PFSK-1 (cell line): ENCODE measurements at regions not wholly inside any gene's neighbourhood (a gene's known extent, or its start where the extent isn't known, plus 50 kb on each side); places are given as distances from the start of the nearest gene placed in this dataset.

Experiments used
- FOXP2 ChIP-seq: optimal IDR thresholded peaks from 2 replicates; pipeline ENCODE3; 2011; ENCODE audit warnings: borderline replicate concordance, control low read depth, inconsistent platforms; ENCODE audit not compliant: insufficient read depth; ENCODE audit errors: extremely low read length, extremely low read depth
- POLR2AphosphoS5 ChIP-seq: IDR thresholded peaks from 2 replicates; pipeline ENCODE4 v1.6.1; 2012; ENCODE audit warnings: low read depth, mild to moderate bottlenecking, control low read depth, low read length, moderate library complexity
- SIN3A ChIP-seq: IDR thresholded peaks from 2 replicates; pipeline ENCODE4 v1.6.1; 2012; ENCODE audit warnings: mild to moderate bottlenecking, low read length, moderate library complexity, borderline replicate concordance; ENCODE audit not compliant: insufficient read depth
- TAF1 ChIP-seq: IDR thresholded peaks from 2 replicates; pipeline ENCODE4 v1.6.1; 2012; ENCODE audit warnings: low read length, control low read depth, borderline replicate concordance; ENCODE audit not compliant: insufficient read depth
- TF ChIP-seq, protein P1 (sequence below), 2 experiments: IDR thresholded peaks; 2 replicates each; pipeline versions ENCODE4 v1.6.1 to v1.8.0; 2011 to 2012; ENCODE audit warnings: low read depth in 2 of 2, low read length in 2 of 2, control low read depth in 1 of 2, inconsistent platforms in 1 of 2, mild to moderate bottlenecking in 1 of 2, moderate library complexity in 1 of 2; ENCODE audit not compliant: insufficient read depth in 1 of 2

DNA sequence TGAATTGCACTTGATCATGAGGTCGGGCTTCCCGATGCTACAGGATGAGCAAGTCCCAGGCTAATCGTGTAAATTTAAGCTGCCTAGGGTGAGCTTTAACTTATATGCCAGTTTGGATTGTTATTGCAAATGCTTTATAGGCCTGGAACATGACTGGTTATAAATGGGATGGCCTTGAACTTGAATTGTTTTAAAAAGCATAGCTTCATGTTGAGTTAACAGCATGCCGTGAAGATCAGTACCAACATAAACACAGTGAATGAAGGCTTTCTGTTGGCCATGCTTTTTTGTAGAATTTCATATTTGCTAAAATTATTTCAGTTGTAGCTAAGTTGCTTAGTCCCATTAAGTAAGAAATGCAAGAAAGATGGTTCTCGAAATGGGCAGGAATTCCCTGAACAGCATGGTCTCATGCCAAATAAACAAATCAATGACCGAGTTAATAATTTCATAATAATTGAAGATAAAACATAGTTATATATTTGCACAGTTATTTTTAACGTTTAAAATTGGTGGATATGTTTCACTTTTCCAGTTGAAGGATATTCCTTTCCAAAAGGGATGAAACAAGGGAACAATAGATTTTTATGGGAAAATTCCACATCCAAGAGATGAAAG, 76.6 kb upstream of the ARID1B start:
- TF ChIP-seq POLR2AphosphoS5 (no peak), TAF1 (no peak), SIN3A (no peak), FOXP2 (no peak)
- TF ChIP-seq, protein P1, sequence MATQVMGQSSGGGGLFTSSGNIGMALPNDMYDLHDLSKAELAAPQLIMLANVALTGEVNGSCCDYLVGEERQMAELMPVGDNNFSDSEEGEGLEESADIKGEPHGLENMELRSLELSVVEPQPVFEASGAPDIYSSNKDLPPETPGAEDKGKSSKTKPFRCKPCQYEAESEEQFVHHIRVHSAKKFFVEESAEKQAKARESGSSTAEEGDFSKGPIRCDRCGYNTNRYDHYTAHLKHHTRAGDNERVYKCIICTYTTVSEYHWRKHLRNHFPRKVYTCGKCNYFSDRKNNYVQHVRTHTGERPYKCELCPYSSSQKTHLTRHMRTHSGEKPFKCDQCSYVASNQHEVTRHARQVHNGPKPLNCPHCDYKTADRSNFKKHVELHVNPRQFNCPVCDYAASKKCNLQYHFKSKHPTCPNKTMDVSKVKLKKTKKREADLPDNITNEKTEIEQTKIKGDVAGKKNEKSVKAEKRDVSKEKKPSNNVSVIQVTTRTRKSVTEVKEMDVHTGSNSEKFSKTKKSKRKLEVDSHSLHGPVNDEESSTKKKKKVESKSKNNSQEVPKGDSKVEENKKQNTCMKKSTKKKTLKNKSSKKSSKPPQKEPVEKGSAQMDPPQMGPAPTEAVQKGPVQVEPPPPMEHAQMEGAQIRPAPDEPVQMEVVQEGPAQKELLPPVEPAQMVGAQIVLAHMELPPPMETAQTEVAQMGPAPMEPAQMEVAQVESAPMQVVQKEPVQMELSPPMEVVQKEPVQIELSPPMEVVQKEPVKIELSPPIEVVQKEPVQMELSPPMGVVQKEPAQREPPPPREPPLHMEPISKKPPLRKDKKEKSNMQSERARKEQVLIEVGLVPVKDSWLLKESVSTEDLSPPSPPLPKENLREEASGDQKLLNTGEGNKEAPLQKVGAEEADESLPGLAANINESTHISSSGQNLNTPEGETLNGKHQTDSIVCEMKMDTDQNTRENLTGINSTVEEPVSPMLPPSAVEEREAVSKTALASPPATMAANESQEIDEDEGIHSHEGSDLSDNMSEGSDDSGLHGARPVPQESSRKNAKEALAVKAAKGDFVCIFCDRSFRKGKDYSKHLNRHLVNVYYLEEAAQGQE (IDR thresholded peaks at IDR 0.05; ENCODE audit: insufficient read depth in 1 of 2, low read depth in 2 of 2, low read length in 2 of 2) = no peak
